KMS-11 (cell line): ENCODE measurements at regions not wholly inside any gene's neighbourhood (a gene's known extent, or its start where the extent isn't known, plus 50 kb on each side); places are given as distances from the start of the nearest gene placed in this dataset.

ENCODE experiments used
- H2AFZ ChIP-seq: fragments of 200-600 bp; sonication (generic); 2 replicates; pipeline ENCODE4 v1.6.1; 2016; ENCODE audit warnings: antibody characterized with exemption, mixed run types, low read depth
- H3K27ac ChIP-seq: fragments of 200-600 bp; sonication (generic); 2 replicates; pipeline ENCODE4 v1.6.1; 2016; ENCODE audit warnings: mild to moderate bottlenecking, mixed run types
- H3K27me3 ChIP-seq: fragments of 200-600 bp; sonication (generic); 2 replicates; pipeline ENCODE4 v1.6.1; 2017; ENCODE audit warnings: mild to moderate bottlenecking, low read depth, mixed run types, moderate library complexity; ENCODE audit not compliant: insufficient read depth
- H3K36me3 ChIP-seq: fragments of 200-600 bp; sonication (generic); 2 replicates; pipeline ENCODE4 v1.6.1; 2017; ENCODE audit warnings: mild to moderate bottlenecking, mixed run types; ENCODE audit not compliant: insufficient read depth
- H3K4me1 ChIP-seq: fragments of 200-600 bp; sonication (generic); 2 replicates; pipeline ENCODE4 v1.6.1; 2016; ENCODE audit warnings: mild to moderate bottlenecking, low read depth, mixed run types; ENCODE audit not compliant: poor library complexity, severe bottlenecking
- H3K4me2 ChIP-seq: fragments of 200-600 bp; sonication (generic); 2 replicates; pipeline ENCODE4 v1.7.0; 2016; ENCODE audit warnings: mild to moderate bottlenecking, mixed run types
- H3K4me3 ChIP-seq: fragments of 200-600 bp; sonication (generic); IDR thresholded peaks from 2 replicates; pipeline ENCODE4 v1.6.1; 2017; ENCODE audit warnings: low read depth, low read length, mixed read lengths; ENCODE audit not compliant: insufficient read depth
- H3K79me2 ChIP-seq: fragments of 200-600 bp; sonication (generic); 2 replicates; pipeline ENCODE4 v1.6.1; 2016; ENCODE audit warnings: low read depth, mixed run types; ENCODE audit not compliant: insufficient read depth
- H3K9ac ChIP-seq: fragments of 200-600 bp; sonication (generic); 2 replicates; pipeline ENCODE4 v1.6.1; 2016; ENCODE audit warnings: mild to moderate bottlenecking, mixed run types
- H4K20me1 ChIP-seq: fragments of 200-600 bp; sonication (generic); 2 replicates; pipeline ENCODE4 v1.6.1; 2016; ENCODE audit warnings: mild to moderate bottlenecking, mixed run types; ENCODE audit not compliant: insufficient read depth
- CTCF ChIP-seq: fragments of 200-600 bp; sonication (generic); conservative IDR thresholded peaks from 2 replicates; pipeline ENCODE4 v1.6.1; 2017; ENCODE audit warnings: low read depth, mild to moderate bottlenecking, antibody characterized with exemption, low read length, moderate library complexity, mixed read lengths

GRCh38 chr13:50572129-50572528, 271.4 kb downstream of the DLEU7 start:
- no peaks in the 10 kb centered on the region for H4K20me1 ChIP-seq
- no peak overlapping the region for H3K4me2 ChIP-seq
- H3K27ac ChIP-seq, result no peak overlapping the region
- no peaks in the 10 kb centered on the region for H3K36me3 ChIP-seq
- no peak overlapping the region for H3K9ac ChIP-seq
- H2AFZ ChIP-seq, result no peak overlapping the region
- TF ChIP-seq CTCF, result no peak
- no peaks in the 10 kb centered on the region for H3K27me3 ChIP-seq
- no peaks in the 10 kb centered on the region for H3K79me2 ChIP-seq
- no peak overlapping the region for H3K4me3 ChIP-seq
- no peaks in the 10 kb centered on the region for H3K4me1 ChIP-seq

- Histone ChIP-seq H3K9ac (no peak overlapping the region), H3K4me1 (no peaks in the 10 kb centered on the region), H3K27ac (no peak overlapping the region), H3K27me3 (no peaks in the 10 kb centered on the region), H3K4me3 (no peak overlapping the region), H3K4me2 (no peak overlapping the region), H3K36me3 (no peaks in the 10 kb centered on the region), H4K20me1 (no peaks in the 10 kb centered on the region), H2AFZ (no peak overlapping the region), H3K79me2 (no peaks in the 10 kb centered on the region)
- TF ChIP-seq CTCF, result no peak
Observed at GRCh38 chr13:50573066-50573465, 270.4 kb downstream of the DLEU7 start.

GRCh38 chr13:50574731-50575130, 268.8 kb downstream of the DLEU7 start:
- no peak overlapping the region for H3K4me2 ChIP-seq
- H2AFZ ChIP-seq, result no peak overlapping the region
- H3K27me3 ChIP-seq, result no peaks in the 10 kb centered on the region
- H3K4me1 ChIP-seq, result no peaks in the 10 kb centered on the region
- H3K79me2 ChIP-seq, result no peaks in the 10 kb centered on the region
- no peak overlapping the region for H3K27ac ChIP-seq
- TF ChIP-seq CTCF, result no peak
- no peaks in the 10 kb centered on the region for H4K20me1 ChIP-seq
- H3K36me3 ChIP-seq, result no peaks in the 10 kb centered on the region
- no peak overlapping the region for H3K9ac ChIP-seq
- H3K4me3 ChIP-seq, result no peak overlapping the region

GRCh38 chr13:50575138-50575537, 268.4 kb downstream of the DLEU7 start:
- Histone ChIP-seq H3K4me1 (no peaks in the 10 kb centered on the region), H3K36me3 (no peaks in the 10 kb centered on the region), H4K20me1 (no peaks in the 10 kb centered on the region), H3K9ac (no peak overlapping the region), H3K79me2 (no peaks in the 10 kb centered on the region), H3K4me3 (no peak overlapping the region), H3K27ac (no peak overlapping the region), H3K4me2 (no peak overlapping the region), H2AFZ (no peak overlapping the region), H3K27me3 (no peaks in the 10 kb centered on the region)
- TF ChIP-seq CTCF, result no peak

- Histone ChIP-seq H3K4me2 (no peak overlapping the region), H3K27ac (no peak overlapping the region), H3K36me3 (no peaks in the 10 kb centered on the region), H3K4me3 (no peak overlapping the region), H3K9ac (no peak overlapping the region), H2AFZ (no peak overlapping the region), H4K20me1 (no peaks in the 10 kb centered on the region), H3K27me3 (no peaks in the 10 kb centered on the region), H3K4me1 (no peaks in the 10 kb centered on the region), H3K79me2 (no peaks in the 10 kb centered on the region)
- no peak for TF ChIP-seq CTCF
Observed at GRCh38 chr13:50576156-50576555, 267.3 kb downstream of the DLEU7 start.
